Fibroblast of lung (primary cell): ENCODE measurements at regions not wholly inside any gene's neighbourhood (a gene's known extent, or its start where the extent isn't known, plus 50 kb on each side); places are given as distances from the start of the nearest gene placed in this dataset.

ENCODE experiments used
- EZH2 ChIP-seq: IDR thresholded peaks from 2 replicates; pipeline ENCODE4 v1.5.1; 2012; ENCODE audit warnings: low read length, control low read depth, mild to moderate bottlenecking; ENCODE audit errors: missing control alignments
- TF ChIP-seq, protein P1 (sequence below), 2 donors: IDR thresholded peaks in 1 of 2; conservative IDR thresholded peaks in 1 of 2; 1 replicate in 1 of 2; 2 replicates in 1 of 2; pipeline ENCODE4 v1.5.1; 2011 to 2012; ENCODE audit warnings: low read length in 2 of 2, control low read depth in 1 of 2, inconsistent platforms in 1 of 2, low read depth in 1 of 2, mild to moderate bottlenecking in 1 of 2

DNA sequence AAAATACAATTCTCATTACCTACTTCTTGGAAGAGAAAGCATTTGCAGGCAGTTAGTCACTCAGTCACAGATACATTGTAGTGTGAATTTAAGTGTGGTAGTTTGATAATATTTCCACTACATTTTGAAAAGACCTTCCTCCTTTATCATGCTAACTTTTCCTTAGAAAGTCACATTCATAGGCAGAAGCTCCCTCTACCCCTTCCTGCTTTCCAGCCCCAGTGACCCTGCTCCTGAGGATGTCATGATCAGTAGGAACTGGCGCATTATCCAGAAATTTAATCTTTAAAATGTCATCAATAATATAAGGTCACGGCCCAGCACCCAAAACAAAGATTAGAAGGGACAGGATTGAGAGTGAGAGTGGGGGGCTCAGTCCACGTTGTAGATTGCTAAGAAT lies 707.4 kb upstream of the STXBP6 start:
- TF ChIP-seq, protein P1, sequence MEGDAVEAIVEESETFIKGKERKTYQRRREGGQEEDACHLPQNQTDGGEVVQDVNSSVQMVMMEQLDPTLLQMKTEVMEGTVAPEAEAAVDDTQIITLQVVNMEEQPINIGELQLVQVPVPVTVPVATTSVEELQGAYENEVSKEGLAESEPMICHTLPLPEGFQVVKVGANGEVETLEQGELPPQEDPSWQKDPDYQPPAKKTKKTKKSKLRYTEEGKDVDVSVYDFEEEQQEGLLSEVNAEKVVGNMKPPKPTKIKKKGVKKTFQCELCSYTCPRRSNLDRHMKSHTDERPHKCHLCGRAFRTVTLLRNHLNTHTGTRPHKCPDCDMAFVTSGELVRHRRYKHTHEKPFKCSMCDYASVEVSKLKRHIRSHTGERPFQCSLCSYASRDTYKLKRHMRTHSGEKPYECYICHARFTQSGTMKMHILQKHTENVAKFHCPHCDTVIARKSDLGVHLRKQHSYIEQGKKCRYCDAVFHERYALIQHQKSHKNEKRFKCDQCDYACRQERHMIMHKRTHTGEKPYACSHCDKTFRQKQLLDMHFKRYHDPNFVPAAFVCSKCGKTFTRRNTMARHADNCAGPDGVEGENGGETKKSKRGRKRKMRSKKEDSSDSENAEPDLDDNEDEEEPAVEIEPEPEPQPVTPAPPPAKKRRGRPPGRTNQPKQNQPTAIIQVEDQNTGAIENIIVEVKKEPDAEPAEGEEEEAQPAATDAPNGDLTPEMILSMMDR (conservative IDR thresholded peaks at IDR 0.05 in 1 of 2, IDR thresholded peaks at IDR 0.05 in 1 of 2; ENCODE audit: low read depth in 1 of 2, low read length in 2 of 2) = no peak
- TF ChIP-seq EZH2 = no peak
